Stimulated activated CD4-positive, alpha-beta T cell treated with anti-CD3 and anti-CD28 coated beads, TNF-alpha, amount 100 ng/mL, for 48 hours (primary cell): ENCODE measurements at regions not wholly inside any gene's neighbourhood (a gene's known extent, or its start where the extent isn't known, plus 50 kb on each side); places are given as distances from the start of the nearest gene placed in this dataset.

Experiments
- DNase-seq, 3 donors: peaks; one replicate each; pipeline ENCODE4 v3.0.0-alpha.2; 2020; ENCODE audit warnings: low read depth in 3 of 3

DNA sequence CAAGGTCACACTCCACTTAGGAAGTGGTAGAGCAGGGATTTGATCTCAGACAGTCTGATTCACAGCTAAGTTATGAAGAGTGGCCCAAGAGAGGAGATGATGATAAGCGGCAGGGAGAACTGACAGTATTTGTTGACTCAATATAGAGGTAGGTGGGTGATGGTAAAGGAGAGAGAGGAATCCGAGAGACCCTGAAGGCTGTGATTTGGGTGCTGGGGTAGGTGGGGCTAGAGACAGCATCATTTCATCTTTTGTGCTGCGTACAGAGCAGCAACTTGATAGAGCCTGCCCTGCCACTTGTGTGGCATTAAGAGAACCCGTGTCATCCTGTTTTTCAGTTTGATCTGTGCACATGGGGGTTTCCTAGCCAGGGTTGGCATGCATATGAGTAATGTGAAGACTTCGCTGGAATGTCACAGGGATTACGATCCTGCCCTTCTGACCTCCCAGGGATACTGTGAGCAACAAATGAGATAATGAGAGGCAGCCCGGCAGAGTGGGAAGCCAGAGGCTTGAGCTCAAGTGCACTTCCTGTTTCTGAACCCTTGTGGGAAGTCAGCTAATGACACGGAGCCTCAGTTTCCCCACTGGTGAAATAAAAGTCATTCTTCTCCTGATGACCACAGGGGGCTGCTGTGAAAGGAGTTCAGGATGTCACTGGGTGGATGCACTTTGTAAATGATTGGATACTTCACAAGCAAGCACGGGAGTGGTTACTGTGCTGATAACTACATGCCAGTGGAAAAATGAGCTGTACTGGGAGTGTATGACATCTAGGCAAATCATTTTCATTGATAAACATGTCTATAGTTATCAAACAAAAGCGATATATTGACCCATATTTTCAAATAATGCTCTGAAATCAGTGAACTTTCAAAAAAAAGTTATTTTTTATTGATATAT, 59.5 kb upstream of the IGF1 start:
- no peak for DNase-seq

DNA sequence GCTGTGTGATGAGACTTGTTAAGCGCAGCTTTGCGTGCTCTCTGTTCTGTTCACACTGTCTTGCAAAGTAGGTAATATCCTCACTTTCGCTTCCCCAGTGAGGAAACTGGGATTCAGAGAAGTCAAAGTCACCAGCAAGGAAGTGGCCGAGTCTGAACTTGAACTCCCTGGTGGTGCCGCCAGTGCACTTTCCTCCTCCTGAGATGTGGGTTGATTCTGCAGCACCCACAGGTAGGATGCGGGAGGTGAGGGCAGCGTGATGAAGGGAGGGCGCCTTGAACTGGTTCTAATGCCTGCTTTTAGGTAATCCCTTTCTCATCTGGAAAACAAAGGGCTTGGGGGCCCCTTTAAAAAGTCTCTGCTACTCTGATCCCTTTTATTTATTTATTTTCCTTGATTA, 54.9 kb upstream of the IGF1 start:
- no peak for DNase-seq

DNA sequence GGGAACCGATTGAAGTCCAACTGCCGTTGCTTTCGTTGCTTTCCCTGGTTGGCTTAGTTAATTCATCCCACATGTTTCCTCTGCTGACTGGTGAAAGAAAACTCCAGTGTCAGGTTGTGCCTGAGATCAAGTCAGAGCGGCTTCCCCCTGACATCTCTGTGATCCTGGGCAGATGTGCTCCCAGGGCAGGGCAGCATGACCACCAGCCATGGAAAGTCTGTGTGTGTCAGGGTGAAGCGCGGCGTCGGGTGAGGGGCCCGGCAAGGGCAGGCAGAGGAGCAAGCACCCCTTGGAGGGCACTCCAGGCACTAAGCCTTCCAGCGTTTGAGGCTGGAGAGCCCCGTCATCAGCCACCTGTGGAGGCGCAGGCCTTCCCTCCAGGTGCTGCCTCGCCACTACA, 54.5 kb upstream of the IGF1 start:
- DNase-seq = no peak

- no peak for DNase-seq
Measured at GRCh38 chr12:102533483-102534215, 53.3 kb upstream of the IGF1 start.
